ENCODE measurements at regions not wholly inside any gene's neighbourhood (a gene's known extent, or its start where the extent isn't known, plus 50 kb on each side); places are given as distances from the start of the nearest gene placed in this dataset.

DNA sequence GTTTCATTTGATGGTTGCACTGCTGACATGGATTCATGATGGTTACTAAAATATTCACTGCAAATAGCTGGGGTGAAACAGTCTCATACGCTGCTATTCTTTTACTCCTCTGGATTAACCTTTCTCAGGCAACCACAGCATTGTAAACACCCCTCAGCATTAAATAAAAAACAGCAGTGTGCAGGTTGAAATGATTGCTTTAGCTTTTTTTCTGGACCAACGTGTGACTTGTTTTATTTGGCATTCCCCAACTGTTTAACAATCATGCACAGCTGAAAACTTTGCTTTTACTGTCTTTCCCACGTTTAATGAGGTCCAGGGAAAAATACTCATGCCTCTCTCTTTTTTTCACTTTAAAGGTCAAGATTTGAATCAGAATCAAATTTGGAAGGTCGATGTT, 490.8 kb downstream of the RAPGEF2 start:
- TF ChIP-seq, protein P1, sequence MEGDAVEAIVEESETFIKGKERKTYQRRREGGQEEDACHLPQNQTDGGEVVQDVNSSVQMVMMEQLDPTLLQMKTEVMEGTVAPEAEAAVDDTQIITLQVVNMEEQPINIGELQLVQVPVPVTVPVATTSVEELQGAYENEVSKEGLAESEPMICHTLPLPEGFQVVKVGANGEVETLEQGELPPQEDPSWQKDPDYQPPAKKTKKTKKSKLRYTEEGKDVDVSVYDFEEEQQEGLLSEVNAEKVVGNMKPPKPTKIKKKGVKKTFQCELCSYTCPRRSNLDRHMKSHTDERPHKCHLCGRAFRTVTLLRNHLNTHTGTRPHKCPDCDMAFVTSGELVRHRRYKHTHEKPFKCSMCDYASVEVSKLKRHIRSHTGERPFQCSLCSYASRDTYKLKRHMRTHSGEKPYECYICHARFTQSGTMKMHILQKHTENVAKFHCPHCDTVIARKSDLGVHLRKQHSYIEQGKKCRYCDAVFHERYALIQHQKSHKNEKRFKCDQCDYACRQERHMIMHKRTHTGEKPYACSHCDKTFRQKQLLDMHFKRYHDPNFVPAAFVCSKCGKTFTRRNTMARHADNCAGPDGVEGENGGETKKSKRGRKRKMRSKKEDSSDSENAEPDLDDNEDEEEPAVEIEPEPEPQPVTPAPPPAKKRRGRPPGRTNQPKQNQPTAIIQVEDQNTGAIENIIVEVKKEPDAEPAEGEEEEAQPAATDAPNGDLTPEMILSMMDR (IDR thresholded peaks at IDR 0.05) = no peak
- TF ChIP-seq CREM (CRISPR knock-in tag; IDR thresholded peaks at IDR 0.05) (no peak), FOXP1 (CRISPR knock-in tag; IDR thresholded peaks at IDR 0.05; ENCODE audit: borderline replicate concordance) (no peak), JAZF1 (CRISPR knock-in tag; IDR thresholded peaks at IDR 0.05) (no peak), JUN (CRISPR knock-in tag; IDR thresholded peaks at IDR 0.05) (no peak), SMAD4 (CRISPR knock-in tag; IDR thresholded peaks at IDR 0.05) (no peak), ZBTB21 (CRISPR knock-in tag; IDR thresholded peaks at IDR 0.05; ENCODE audit: borderline replicate concordance) (no peak), NR1H2 (CRISPR knock-in tag; IDR thresholded peaks at IDR 0.05) (no peak)
- TF ChIP-seq, protein P2, sequence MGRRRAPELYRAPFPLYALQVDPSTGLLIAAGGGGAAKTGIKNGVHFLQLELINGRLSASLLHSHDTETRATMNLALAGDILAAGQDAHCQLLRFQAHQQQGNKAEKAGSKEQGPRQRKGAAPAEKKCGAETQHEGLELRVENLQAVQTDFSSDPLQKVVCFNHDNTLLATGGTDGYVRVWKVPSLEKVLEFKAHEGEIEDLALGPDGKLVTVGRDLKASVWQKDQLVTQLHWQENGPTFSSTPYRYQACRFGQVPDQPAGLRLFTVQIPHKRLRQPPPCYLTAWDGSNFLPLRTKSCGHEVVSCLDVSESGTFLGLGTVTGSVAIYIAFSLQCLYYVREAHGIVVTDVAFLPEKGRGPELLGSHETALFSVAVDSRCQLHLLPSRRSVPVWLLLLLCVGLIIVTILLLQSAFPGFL (CRISPR knock-in tag; IDR thresholded peaks at IDR 0.05; ENCODE audit: borderline replicate concordance) = no peak
- TF ChIP-seq, protein P3, sequence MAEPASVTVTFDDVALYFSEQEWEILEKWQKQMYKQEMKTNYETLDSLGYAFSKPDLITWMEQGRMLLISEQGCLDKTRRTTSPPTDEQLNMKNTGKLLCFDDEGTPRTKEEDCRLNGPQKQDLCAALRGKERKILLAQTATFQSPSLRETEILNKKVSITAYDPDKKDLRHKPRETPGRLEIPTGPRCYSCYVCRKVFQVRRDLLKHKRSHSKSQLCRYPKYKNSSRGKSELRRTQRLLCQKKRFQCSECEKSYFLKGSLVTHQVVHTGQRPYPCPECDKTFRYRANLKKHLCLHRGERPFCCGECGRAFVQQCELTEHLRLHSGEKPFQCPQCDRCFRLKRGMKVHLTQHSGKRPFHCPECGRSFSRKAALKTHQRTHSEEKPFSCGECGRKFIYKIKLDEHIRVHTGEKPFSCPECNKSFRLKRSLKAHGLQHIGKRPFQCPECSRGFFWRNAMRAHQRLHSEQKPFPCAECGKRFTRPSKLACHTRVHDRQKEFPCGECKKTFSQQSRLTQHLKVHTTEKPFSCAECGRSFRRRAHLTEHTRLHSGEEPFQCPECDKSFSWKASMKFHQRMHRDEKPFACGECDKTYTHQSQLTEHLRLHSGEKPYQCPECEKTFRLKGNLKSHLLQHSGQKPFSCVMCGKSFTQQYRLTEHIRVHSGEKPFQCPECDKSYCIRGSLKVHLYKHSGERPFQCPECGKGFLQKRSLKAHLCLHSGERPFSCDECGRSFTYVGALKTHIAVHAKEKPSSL (CRISPR knock-in tag; conservative IDR thresholded peaks at IDR 0.05) = no peak
- TF ChIP-seq, protein P4, sequence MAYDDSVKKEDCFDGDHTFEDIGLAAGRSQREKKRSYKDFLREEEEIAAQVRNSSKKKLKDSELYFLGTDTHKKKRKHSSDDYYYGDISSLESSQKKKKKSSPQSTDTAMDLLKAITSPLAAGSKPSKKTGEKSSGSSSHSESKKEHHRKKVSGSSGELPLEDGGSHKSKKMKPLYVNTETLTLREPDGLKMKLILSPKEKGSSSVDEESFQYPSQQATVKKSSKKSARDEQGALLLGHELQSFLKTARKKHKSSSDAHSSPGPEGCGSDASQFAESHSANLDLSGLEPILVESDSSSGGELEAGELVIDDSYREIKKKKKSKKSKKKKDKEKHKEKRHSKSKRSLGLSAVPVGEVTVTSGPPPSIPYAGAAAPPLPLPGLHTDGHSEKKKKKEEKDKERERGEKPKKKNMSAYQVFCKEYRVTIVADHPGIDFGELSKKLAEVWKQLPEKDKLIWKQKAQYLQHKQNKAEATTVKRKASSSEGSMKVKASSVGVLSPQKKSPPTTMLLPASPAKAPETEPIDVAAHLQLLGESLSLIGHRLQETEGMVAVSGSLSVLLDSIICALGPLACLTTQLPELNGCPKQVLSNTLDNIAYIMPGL (CRISPR knock-in tag; IDR thresholded peaks at IDR 0.05) = no peak
- TF ChIP-seq, protein P5, sequence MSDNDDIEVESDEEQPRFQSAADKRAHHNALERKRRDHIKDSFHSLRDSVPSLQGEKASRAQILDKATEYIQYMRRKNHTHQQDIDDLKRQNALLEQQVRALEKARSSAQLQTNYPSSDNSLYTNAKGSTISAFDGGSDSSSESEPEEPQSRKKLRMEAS (CRISPR knock-in tag; IDR thresholded peaks at IDR 0.05) = no peak
- TF ChIP-seq, protein P6, sequence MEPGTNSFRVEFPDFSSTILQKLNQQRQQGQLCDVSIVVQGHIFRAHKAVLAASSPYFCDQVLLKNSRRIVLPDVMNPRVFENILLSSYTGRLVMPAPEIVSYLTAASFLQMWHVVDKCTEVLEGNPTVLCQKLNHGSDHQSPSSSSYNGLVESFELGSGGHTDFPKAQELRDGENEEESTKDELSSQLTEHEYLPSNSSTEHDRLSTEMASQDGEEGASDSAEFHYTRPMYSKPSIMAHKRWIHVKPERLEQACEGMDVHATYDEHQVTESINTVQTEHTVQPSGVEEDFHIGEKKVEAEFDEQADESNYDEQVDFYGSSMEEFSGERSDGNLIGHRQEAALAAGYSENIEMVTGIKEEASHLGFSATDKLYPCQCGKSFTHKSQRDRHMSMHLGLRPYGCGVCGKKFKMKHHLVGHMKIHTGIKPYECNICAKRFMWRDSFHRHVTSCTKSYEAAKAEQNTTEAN (CRISPR knock-in tag; IDR thresholded peaks at IDR 0.05) = no peak
- TF ChIP-seq, protein P7, sequence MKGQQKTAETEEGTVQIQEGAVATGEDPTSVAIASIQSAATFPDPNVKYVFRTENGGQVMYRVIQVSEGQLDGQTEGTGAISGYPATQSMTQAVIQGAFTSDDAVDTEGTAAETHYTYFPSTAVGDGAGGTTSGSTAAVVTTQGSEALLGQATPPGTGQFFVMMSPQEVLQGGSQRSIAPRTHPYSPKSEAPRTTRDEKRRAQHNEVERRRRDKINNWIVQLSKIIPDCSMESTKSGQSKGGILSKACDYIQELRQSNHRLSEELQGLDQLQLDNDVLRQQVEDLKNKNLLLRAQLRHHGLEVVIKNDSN (CRISPR knock-in tag; IDR thresholded peaks at IDR 0.05) = no peak

Measured in WTC11 (cell line).